ENCODE measurements at regions not wholly inside any gene's neighbourhood (a gene's known extent, or its start where the extent isn't known, plus 50 kb on each side); places are given as distances from the start of the nearest gene placed in this dataset.

DNA sequence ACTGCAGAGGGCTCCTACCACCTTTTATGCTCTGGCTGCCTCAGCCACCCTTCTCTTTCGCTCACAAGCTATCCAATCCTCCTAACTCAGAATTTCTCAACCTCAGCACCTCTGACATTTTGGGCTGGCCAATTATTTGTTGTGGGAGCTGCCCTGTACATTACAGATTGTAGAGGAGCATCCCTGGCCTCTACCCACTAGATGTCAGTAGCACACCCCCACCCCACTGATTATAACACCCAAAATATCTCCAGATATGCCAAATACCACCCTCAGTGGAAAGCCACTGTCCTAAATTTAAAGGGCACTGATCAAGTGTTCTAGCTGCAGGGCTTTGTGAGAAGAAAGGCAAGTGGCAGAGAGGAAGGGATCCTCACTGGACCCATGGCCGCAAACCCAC, 443.1 kb downstream of the SOX6 start:
- Histone ChIP-seq H2AFZ (ENCODE audit: low read depth, low read length) (no peak overlapping the region), H3K9ac (ENCODE audit: low read length) (no peak overlapping the region), H3K27me3 (ENCODE audit: low read depth, low read length) (no peaks in the 10 kb centered on the region), H3K4me1 (ENCODE audit: low read length) (peaks cover 8% of the 10 kb centered on the region), H4K20me1 (ENCODE audit: insufficient read depth, low read length) (no peaks in the 10 kb centered on the region), H3K79me2 (ENCODE audit: low read length) (no peaks in the 10 kb centered on the region), H3K36me3 (replicated peaks; ENCODE audit: low read depth, low read length) (no peaks in the 10 kb centered on the region), H3K9me3 (ENCODE audit: insufficient read depth, low read length) (no peaks in the 10 kb centered on the region), H3K4me3 (ENCODE audit: low read length) (no peak overlapping the region), H3K27ac (ENCODE audit: low read length) (no peak overlapping the region), H3K4me2 (ENCODE audit: low read length) (no peak overlapping the region)
- TF ChIP-seq, protein P1, sequence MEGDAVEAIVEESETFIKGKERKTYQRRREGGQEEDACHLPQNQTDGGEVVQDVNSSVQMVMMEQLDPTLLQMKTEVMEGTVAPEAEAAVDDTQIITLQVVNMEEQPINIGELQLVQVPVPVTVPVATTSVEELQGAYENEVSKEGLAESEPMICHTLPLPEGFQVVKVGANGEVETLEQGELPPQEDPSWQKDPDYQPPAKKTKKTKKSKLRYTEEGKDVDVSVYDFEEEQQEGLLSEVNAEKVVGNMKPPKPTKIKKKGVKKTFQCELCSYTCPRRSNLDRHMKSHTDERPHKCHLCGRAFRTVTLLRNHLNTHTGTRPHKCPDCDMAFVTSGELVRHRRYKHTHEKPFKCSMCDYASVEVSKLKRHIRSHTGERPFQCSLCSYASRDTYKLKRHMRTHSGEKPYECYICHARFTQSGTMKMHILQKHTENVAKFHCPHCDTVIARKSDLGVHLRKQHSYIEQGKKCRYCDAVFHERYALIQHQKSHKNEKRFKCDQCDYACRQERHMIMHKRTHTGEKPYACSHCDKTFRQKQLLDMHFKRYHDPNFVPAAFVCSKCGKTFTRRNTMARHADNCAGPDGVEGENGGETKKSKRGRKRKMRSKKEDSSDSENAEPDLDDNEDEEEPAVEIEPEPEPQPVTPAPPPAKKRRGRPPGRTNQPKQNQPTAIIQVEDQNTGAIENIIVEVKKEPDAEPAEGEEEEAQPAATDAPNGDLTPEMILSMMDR (IDR thresholded peaks at IDR 0.05; ENCODE audit: low read depth, low read length): peak; percentile 42
- no peak for TF ChIP-seq EZH2phosphoT487 (IDR thresholded peaks at IDR 0.05; ENCODE audit: low read depth)
